ENCODE measurements at regions not wholly inside any gene's neighbourhood (a gene's known extent, or its start where the extent isn't known, plus 50 kb on each side); places are given as distances from the start of the nearest gene placed in this dataset.

GRCh38 chr2:102940684-102941083, 178.9 kb downstream of the TMEM182 start:
- ChIA-PET CTCF (no interaction called here), POLR2A (no interaction called here), RAD21 (ENCODE audit: low non-redundant PET in 1 of 2, low total read pairs in 2 of 2, uncharacterized antibody in 2 of 2, unreplicated experiment in 2 of 2) (no interaction called here)
- H3K4me3 ChIP-seq (replicated peaks in 1 of 2; ENCODE audit: low read depth in 1 of 2, low read length in 2 of 2) = no peak overlapping the region
- H3K4me1 ChIP-seq (ENCODE audit: control insufficient read depth in 1 of 2, insufficient read depth in 2 of 2, low read length in 2 of 2) = no peaks in the 10 kb centered on the region
- no peak overlapping the region for H3K27ac ChIP-seq (ENCODE audit: low read depth, low read length)
- H3K36me3 ChIP-seq (ENCODE audit: control insufficient read depth in 1 of 2, insufficient read depth in 2 of 2, low read length in 2 of 2) = no peaks in the 10 kb centered on the region
- H3K4me2 ChIP-seq (ENCODE audit: low read length) = no peak overlapping the region
- H3K9me3 ChIP-seq (ENCODE audit: control insufficient read depth in 1 of 2, insufficient read depth in 1 of 2, low read depth in 1 of 2, low read length in 2 of 2) = peaks cover 0 to 7% of the 10 kb centered on the region in 2 experiments; a peak in 1 of 4 replicates
- H2AFZ ChIP-seq (ENCODE audit: low read depth, low read length, poor library complexity, severe bottlenecking) = no peak overlapping the region
- BruUV-seq (replicated peaks) = no TSS peak
- ATAC-seq = no peak
- no peaks in the 10 kb centered on the region for H3K79me2 ChIP-seq (ENCODE audit: insufficient read depth, low read length)
- DNase-seq (ENCODE audit: low read depth, low spot score) = no peak
- H3K27me3 ChIP-seq (ENCODE audit: insufficient read depth, low read length) = no peaks in the 10 kb centered on the region
- no peak for TF ChIP-seq REST (IDR thresholded peaks at IDR 0.05; ENCODE audit: low read depth)
- no peak for TF ChIP-seq TCF7L2 (IDR thresholded peaks at IDR 0.05; ENCODE audit: borderline replicate concordance, extremely low read depth, insufficient read depth, insufficient read length)
- TF ChIP-seq ZFX (IDR thresholded peaks at IDR 0.05) = no peak
- no peak for TF ChIP-seq MAX (IDR thresholded peaks at IDR 0.05)
- no peak for TF ChIP-seq EZH2 (IDR thresholded peaks at IDR 0.05)
- no peak for TF ChIP-seq SIN3A (IDR thresholded peaks at IDR 0.05; ENCODE audit: low read depth)
- no peak for TF ChIP-seq CEBPB (IDR thresholded peaks at IDR 0.05; ENCODE audit: low read depth)
- TF ChIP-seq EGR1 (IDR thresholded peaks at IDR 0.05; ENCODE audit: low read depth) = no peak
- TF ChIP-seq ZBTB33 (IDR thresholded peaks at IDR 0.05; ENCODE audit: extremely low read depth, insufficient replicate concordance, low read length) = no peak
- no peak for TF ChIP-seq RAD21 (IDR thresholded peaks at IDR 0.05; ENCODE audit: low read depth)
- H3K9ac ChIP-seq (ENCODE audit: low read length) = no peak overlapping the region
- intact Hi-C loops (cut with micrococcal nuclease) = no loop called here
- H3K9me2 ChIP-seq (ENCODE audit: insufficient read depth) = no peaks in the 10 kb centered on the region
- no peaks in the 10 kb centered on the region for H4K20me1 ChIP-seq (ENCODE audit: insufficient read depth)

Measured in HCT116 (cell line).